HL-60 (cell line): ENCODE measurements at regions not wholly inside any gene's neighbourhood (a gene's known extent, or its start where the extent isn't known, plus 50 kb on each side); places are given as distances from the start of the nearest gene placed in this dataset.

Experiments used
- CTCF ChIP-seq: IDR thresholded peaks from one replicate; pipeline ENCODE4 v1.5.1; 2011; ENCODE audit warnings: low read length, control low read depth, inconsistent platforms; ENCODE audit not compliant: insufficient read depth
- GABPA ChIP-seq: IDR thresholded peaks from 2 replicates; pipeline ENCODE4 v1.6.1; 2012; ENCODE audit warnings: low read depth
- POLR2AphosphoS5 ChIP-seq: IDR thresholded peaks from 2 replicates; pipeline ENCODE4 v1.6.1; 2012; ENCODE audit warnings: low read depth
- REST ChIP-seq: IDR thresholded peaks from 2 replicates; pipeline ENCODE4 v1.6.1; 2012; ENCODE audit warnings: low read depth; ENCODE audit not compliant: insufficient replicate concordance

GRCh38 chr5:165086465-165086864 is 1581.0 kb downstream of the MAT2B start:
- TF ChIP-seq CTCF, result no peak
- no peak for TF ChIP-seq REST
- no peak for TF ChIP-seq GABPA
- TF ChIP-seq POLR2AphosphoS5, result no peak
